Large intestine (tissue), 3 donors: ENCODE measurements at regions not wholly inside any gene's neighbourhood (a gene's known extent, or its start where the extent isn't known, plus 50 kb on each side); places are given as distances from the start of the nearest gene placed in this dataset.
"Not testable (repeated sequence)": the region's sequence is repeated elsewhere in the genome, so short reads cannot be mapped to it uniquely, and the experiment has no call there.

Experiments
- DNase-seq, 2 donors: peaks; one replicate each; pipeline versions ENCODE4 v3.0.0 to v3.0.0-alpha.2; 2013
- H3K27ac ChIP-seq: one replicate; pipeline ENCODE4 v1.5.1; 2013; ENCODE audit warnings: low read length
- H3K27me3 ChIP-seq: 2 replicates; pipeline ENCODE4 v1.6.1; 2013; ENCODE audit warnings: low read length; ENCODE audit not compliant: control insufficient read depth, insufficient read depth
- H3K36me3 ChIP-seq: 2 replicates; pipeline ENCODE4 v1.6.1; 2013; ENCODE audit warnings: low read length; ENCODE audit not compliant: control insufficient read depth, insufficient read depth
- H3K4me1 ChIP-seq: one replicate; pipeline ENCODE4 v1.6.1; 2013; ENCODE audit warnings: low read length; ENCODE audit not compliant: control insufficient read depth, insufficient read depth
- H3K4me3 ChIP-seq: one replicate; pipeline ENCODE4 v1.5.1; 2013; ENCODE audit warnings: low read length
- H3K9me3 ChIP-seq: one replicate; pipeline ENCODE4 v1.6.1; 2013; ENCODE audit warnings: mild to moderate bottlenecking, low read depth, low read length, moderate library complexity; ENCODE audit not compliant: control insufficient read depth
- WGBS: methylation state at CpG from one replicate; pipeline ENCODE4 v1.1.5; 2013; ENCODE audit warnings: low lambda C conversion rate; ENCODE audit not compliant: insufficient coverage; 5-methylcytosine and 5-hydroxymethylcytosine counted together

- no CpG with 5 or more reads among the region's 1 CpG for WGBS
- Histone ChIP-seq H3K4me1 (no peaks in the 10 kb centered on the region), H3K27me3 (no peaks in the 10 kb centered on the region), H3K4me3 (no peak overlapping the region), H3K9me3 (no peaks in the 10 kb centered on the region), H3K27ac (no peak overlapping the region), H3K36me3 (no peaks in the 10 kb centered on the region)
- no peak for DNase-seq
Measured at GRCh38 chrX:63285375-63285774, 65.8 kb downstream of the SPIN4 start.

- H3K27ac ChIP-seq = no peak overlapping the region
- H3K9me3 ChIP-seq = no peaks in the 10 kb centered on the region
- DNase-seq = no peak
- no peak overlapping the region for H3K4me3 ChIP-seq
- H3K36me3 ChIP-seq = no peaks in the 10 kb centered on the region
- no CpG with 5 or more reads among the region's 2 CpGs for WGBS
- H3K27me3 ChIP-seq = no peaks in the 10 kb centered on the region
- H3K4me1 ChIP-seq = no peaks in the 10 kb centered on the region
Measured at GRCh38 chrX:63284659-63285058, 66.5 kb downstream of the SPIN4 start.

- no peaks in the 10 kb centered on the region for H3K4me1 ChIP-seq
- WGBS = no CpG with 5 or more reads among the region's 4 CpGs
- no peaks in the 10 kb centered on the region for H3K9me3 ChIP-seq
- H3K27me3 ChIP-seq = no peaks in the 10 kb centered on the region
- no peak overlapping the region for H3K4me3 ChIP-seq
- no peak overlapping the region for H3K27ac ChIP-seq
- no peaks in the 10 kb centered on the region for H3K36me3 ChIP-seq
- no peak for DNase-seq
Measured at GRCh38 chrX:63283348-63283747, 67.8 kb downstream of the SPIN4 start.

- DNase-seq = no peak
- Histone ChIP-seq H3K27me3 (no peaks in the 10 kb centered on the region), H3K36me3 (no peaks in the 10 kb centered on the region), H3K4me1 (no peaks in the 10 kb centered on the region), H3K4me3 (no peak overlapping the region), H3K9me3 (no peaks in the 10 kb centered on the region), H3K27ac (no peak overlapping the region)
Measured at GRCh38 chrX:63282828-63283227, 68.3 kb downstream of the SPIN4 start.

- Histone ChIP-seq H3K27ac (no peak overlapping the region), H3K4me3 (no peak overlapping the region), H3K9me3 (no peaks in the 10 kb centered on the region), H3K36me3 (no peaks in the 10 kb centered on the region), H3K4me1 (no peaks in the 10 kb centered on the region), H3K27me3 (no peaks in the 10 kb centered on the region)
- no peak for DNase-seq
- WGBS = no CpG with 5 or more reads among the region's 2 CpGs
Measured at GRCh38 chrX:63282077-63282476, 69.1 kb downstream of the SPIN4 start.

GRCh38 chrX:63281465-63281864 is 69.7 kb downstream of the SPIN4 start:
- Histone ChIP-seq H3K27me3 (no peaks in the 10 kb centered on the region), H3K9me3 (no peaks in the 10 kb centered on the region), H3K4me1 (no peaks in the 10 kb centered on the region), H3K36me3 (no peaks in the 10 kb centered on the region), H3K4me3 (no peak overlapping the region), H3K27ac (no peak overlapping the region)
- no peak for DNase-seq
- no CpG with 5 or more reads among the region's 6 CpGs for WGBS

GRCh38 chrX:63277394-63277793 is 73.7 kb downstream of the SPIN4 start:
- WGBS = no CpG with 5 or more reads among the region's 3 CpGs

GRCh38 chrX:63275127-63275526 is 76.0 kb downstream of the SPIN4 start:
- no peaks in the 10 kb centered on the region for H3K36me3 ChIP-seq
- WGBS = no CpG with 5 or more reads among the region's 2 CpGs
- no peaks in the 10 kb centered on the region for H3K4me1 ChIP-seq
- no peaks in the 10 kb centered on the region for H3K27me3 ChIP-seq
- no peak overlapping the region for H3K27ac ChIP-seq
- no peak overlapping the region for H3K4me3 ChIP-seq
- H3K9me3 ChIP-seq = no peaks in the 10 kb centered on the region
- no peak for DNase-seq

More at GRCh38 chrX:63277394-63277793, 73.7 kb downstream of the SPIN4 start:
- H3K4me1 ChIP-seq, H3K36me3 ChIP-seq, H3K27me3 ChIP-seq, H3K9me3 ChIP-seq, H3K4me3 ChIP-seq, H3K27ac ChIP-seq, DNase-seq: not testable (repeated sequence)

GRCh38 chrX:63270873-63271272 is 80.3 kb downstream of the SPIN4 start:
- WGBS = no CpG with 5 or more reads among the region's 8 CpGs
- Histone ChIP-seq H3K9me3 (no peaks in the 10 kb centered on the region), H3K4me1 (no peaks in the 10 kb centered on the region)

GRCh38 chrX:63258144-63258543 is 93.0 kb downstream of the SPIN4 start:
- Histone ChIP-seq H3K4me3 (no peak overlapping the region), H3K4me1 (no peaks in the 10 kb centered on the region), H3K27ac (no peak overlapping the region), H3K27me3 (no peaks in the 10 kb centered on the region), H3K9me3 (no peaks in the 10 kb centered on the region), H3K36me3 (no peaks in the 10 kb centered on the region)
- WGBS = no CpG with 5 or more reads among the region's 1 CpG
- DNase-seq = no peak

More at GRCh38 chrX:63270873-63271272, 80.3 kb downstream of the SPIN4 start:
- H3K27me3 ChIP-seq = no peaks in the 10 kb centered on the region
- H3K27ac ChIP-seq = no peak overlapping the region
- no peak overlapping the region for H3K4me3 ChIP-seq
- H3K36me3 ChIP-seq = no peaks in the 10 kb centered on the region
- no peak for DNase-seq

GRCh38 chrX:63250253-63250868 is 100.8 kb downstream of the SPIN4 start:
- H3K4me1 ChIP-seq = no peaks in the 10 kb centered on the region
- WGBS = no CpG with 5 or more reads among the region's 3 CpGs
- no peaks in the 10 kb centered on the region for H3K9me3 ChIP-seq
- peak; percentile 39 to 40 for DNase-seq
- no peaks in the 10 kb centered on the region for H3K36me3 ChIP-seq
- no peak overlapping the region for H3K4me3 ChIP-seq
- no peaks in the 10 kb centered on the region for H3K27me3 ChIP-seq
- H3K27ac ChIP-seq = no peak overlapping the region
